PC-3 (cell line): ENCODE measurements at regions not wholly inside any gene's neighbourhood (a gene's known extent, or its start where the extent isn't known, plus 50 kb on each side); places are given as distances from the start of the nearest gene placed in this dataset.

ENCODE experiments used
- ATAC-seq: fragments of 200-7000 bp; cut with Tn5 transposase; 2 replicates; pipeline ENCODE4 v1.9.1; 2020; ENCODE audit warnings: mild to moderate bottlenecking, moderate library complexity
- BruUV-seq: library from RNA; stranded (reverse); fragments of 400-500 nt; replicated peaks from 2 replicates; lab custom pipeline; 2021; lab: Mats Ljungman, UMichigan
- CTCF ChIA-PET: fragments of 300-600 bp; sonication (Branson Sonifier 250); formaldehyde crosslinking; loops from one replicate; lab custom pipeline; 2022; ENCODE audit warnings: antibody characterized with exemption; lab: Charles Lee
- POLR2A ChIA-PET: fragments of 300-600 bp; sonication (Branson Sonifier 250); formaldehyde crosslinking; loops from one replicate; lab custom pipeline; 2022; ENCODE audit warnings: antibody characterized with exemption; ENCODE audit not compliant: unreplicated experiment; lab: Charles Lee
- DNase-seq: peaks from one replicate; pipeline ENCODE4 v3.0.0-alpha.2; 2015
- H2AFZ ChIP-seq: fragments of 300-600 bp; sonication (generic); 2 replicates; pipeline ENCODE4 v1.6.0; 2016; ENCODE audit warnings: antibody characterized with exemption, low read length
- H3F3A ChIP-seq: fragments of 300-600 bp; sonication (generic); one replicate; pipeline ENCODE4 v1.6.0; 2017; ENCODE audit warnings: antibody characterized with exemption, low read length, control low read depth, mild to moderate bottlenecking; ENCODE audit not compliant: unreplicated experiment
- H3K27ac ChIP-seq: fragments of 300-600 bp; sonication (generic); 2 replicates; pipeline ENCODE4 v1.5.1; 2016; ENCODE audit warnings: mild to moderate bottlenecking, low read length
- H3K27me3 ChIP-seq: fragments of 300-600 bp; sonication (generic); 2 replicates; pipeline ENCODE4 v1.6.1; 2016; ENCODE audit warnings: low read length, mixed read lengths
- H3K36me3 ChIP-seq: fragments of 300-600 bp; sonication (generic); 2 replicates; pipeline ENCODE4 v1.6.1; 2016; ENCODE audit warnings: low read depth, mixed run types, low read length, mixed read lengths
- H3K4me1 ChIP-seq: fragments of 300-600 bp; sonication (generic); 2 replicates; pipeline ENCODE4 v1.5.1; 2016; ENCODE audit warnings: low read length; ENCODE audit not compliant: insufficient read depth
- H3K4me2 ChIP-seq: fragments of 300-600 bp; sonication (generic); 2 replicates; pipeline ENCODE4 v1.6.0; 2016; ENCODE audit warnings: low read length
- H3K4me3 ChIP-seq: fragments of 300-600 bp; sonication (generic); 2 replicates; pipeline ENCODE4 v1.5.1; 2016; ENCODE audit warnings: mild to moderate bottlenecking, low read length, mixed read lengths
- H3K79me2 ChIP-seq: fragments of 300-600 bp; sonication (generic); 2 replicates; pipeline ENCODE4 v1.6.1; 2017; ENCODE audit warnings: low read length, mixed read lengths
- H3K9ac ChIP-seq: fragments of 300-600 bp; sonication (generic); 2 replicates; pipeline ENCODE4 v1.6.0; 2016; ENCODE audit warnings: mild to moderate bottlenecking, low read length
- H3K9me2 ChIP-seq: fragments of 300-600 bp; sonication (generic); replicated peaks from 2 replicates; pipeline ENCODE4 v1.6.1; 2016; ENCODE audit warnings: mixed run types, low read length, mixed read lengths
- H3K9me3 ChIP-seq: fragments of 300-600 bp; sonication (generic); 2 replicates; pipeline ENCODE4 v1.6.1; 2016; ENCODE audit warnings: low read length, mixed read lengths
- H4K20me1 ChIP-seq: fragments of 300-600 bp; sonication (generic); 2 replicates; pipeline ENCODE4 v1.6.1; 2016; ENCODE audit warnings: low read length, mixed read lengths
- CTCF ChIP-seq: fragments of 300-600 bp; sonication (generic); conservative IDR thresholded peaks from 2 replicates; pipeline ENCODE4 v1.5.1; 2017; ENCODE audit warnings: antibody characterized with exemption, low read depth, mild to moderate bottlenecking, low read length
- EZH2 ChIP-seq: fragments of 300-600 bp; sonication (generic); IDR thresholded peaks from one replicate; pipeline ENCODE4 v1.6.1; 2017; ENCODE audit warnings: antibody characterized with exemption, mild to moderate bottlenecking, low read length; ENCODE audit not compliant: unreplicated experiment
- EZH2phosphoT487 ChIP-seq: fragments of 300-600 bp; sonication (generic); IDR thresholded peaks from 2 replicates; pipeline ENCODE4 v1.6.1; 2018; ENCODE audit warnings: mild to moderate bottlenecking, antibody characterized with exemption, low read length, borderline replicate concordance
- intact Hi-C: fragments of 100-400 bp; cut with micrococcal nuclease; formaldehyde crosslinking; loops from 2 replicates; pipeline ENCODE4 v1.9.0; 2023

- no peaks in the 10 kb centered on the region for H3K79me2 ChIP-seq
- no peak overlapping the region for H3K27ac ChIP-seq
- no TSS peak for BruUV-seq
- intact Hi-C loops, result no loop called here
- no peaks in the 10 kb centered on the region for H3F3A ChIP-seq
- H3K9ac ChIP-seq, result no peak overlapping the region
- CTCF ChIA-PET, result no interaction called here
- no peaks in the 10 kb centered on the region for H4K20me1 ChIP-seq
- POLR2A ChIA-PET, result no interaction called here
- peaks cover 44% of the 10 kb centered on the region for H3K27me3 ChIP-seq
- TF ChIP-seq CTCF, result no peak
- no peak for TF ChIP-seq EZH2phosphoT487
- TF ChIP-seq EZH2, result no peak
- H3K9me2 ChIP-seq, result no peaks in the 10 kb centered on the region
- ATAC-seq (no peak), DNase-seq (peak; percentile 49)
- H3K4me1 ChIP-seq, result no peaks in the 10 kb centered on the region
- no peak overlapping the region for H3K4me2 ChIP-seq
- H3K9me3 ChIP-seq, result no peaks in the 10 kb centered on the region
- H3K4me3 ChIP-seq, result no peak overlapping the region
- H2AFZ ChIP-seq, result no peak overlapping the region
- no peaks in the 10 kb centered on the region for H3K36me3 ChIP-seq
Observed at GRCh38 chr1:208318150-208318734, 74.1 kb upstream of the PLXNA2 start.

DNA sequence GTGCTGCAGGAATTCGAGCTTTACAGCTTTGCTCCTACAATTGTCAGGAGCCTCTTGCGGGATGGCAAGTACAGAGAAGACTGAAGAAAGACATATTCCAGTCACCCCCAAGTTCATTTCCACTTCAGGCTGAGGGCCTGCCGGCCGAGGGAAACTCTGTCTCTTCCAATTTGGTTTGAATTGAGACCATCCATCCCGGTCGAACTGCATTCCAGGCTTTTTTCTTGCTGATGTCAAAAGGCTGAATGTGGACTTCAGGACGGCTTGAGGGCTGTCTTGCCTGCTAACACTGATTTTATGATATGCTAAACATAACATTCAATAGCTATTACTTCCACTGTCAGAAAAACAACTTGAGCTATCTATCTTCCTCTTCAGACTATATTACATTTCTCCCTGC lies 79.8 kb upstream of the PLXNA2 start:
- Histone ChIP-seq H3F3A (no peaks in the 10 kb centered on the region), H3K27ac (no peak overlapping the region), H3K9me2 (no peaks in the 10 kb centered on the region), H2AFZ (no peak overlapping the region), H3K79me2 (no peaks in the 10 kb centered on the region), H4K20me1 (no peaks in the 10 kb centered on the region), H3K27me3 (peaks cover 10% of the 10 kb centered on the region; the same call in 1 of the 2 replicates), H3K4me2 (no peak overlapping the region), H3K4me1 (no peaks in the 10 kb centered on the region), H3K4me3 (no peak overlapping the region), H3K36me3 (no peaks in the 10 kb centered on the region), H3K9ac (no peak overlapping the region), H3K9me3 (no peaks in the 10 kb centered on the region)
- no peak for TF ChIP-seq CTCF
- no peak for TF ChIP-seq EZH2
- no peak for TF ChIP-seq EZH2phosphoT487
- intact Hi-C loops, result no loop called here
- no TSS peak for BruUV-seq
- CTCF ChIA-PET, result no interaction called here
- ATAC-seq (no peak), DNase-seq (no peak)
- POLR2A ChIA-PET, result no interaction called here

DNA sequence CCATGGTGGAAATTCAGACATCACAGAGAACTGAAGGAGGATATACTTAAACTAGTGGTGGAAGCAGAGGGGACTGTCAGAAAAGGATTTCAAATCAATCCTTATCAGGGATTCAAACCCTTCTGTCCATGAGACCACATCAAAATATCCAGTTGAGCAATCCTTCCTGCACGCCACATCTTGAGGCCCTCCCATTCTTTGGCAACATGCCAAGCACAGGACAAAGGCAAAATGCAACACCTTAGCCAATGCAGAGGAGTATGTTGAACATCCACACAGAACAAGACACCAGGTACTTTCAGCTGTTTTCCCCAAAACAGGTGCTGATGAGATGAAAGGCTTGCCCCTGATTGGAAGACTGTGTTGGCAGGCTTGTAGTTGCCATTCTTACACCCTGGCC lies 81.8 kb upstream of the PLXNA2 start:
- POLR2A ChIA-PET, result no interaction called here
- BruUV-seq, result no TSS peak

More for the DNA sequence above, 81.8 kb upstream of the PLXNA2 start:
- Histone ChIP-seq H2AFZ (no peak overlapping the region), H3F3A (no peaks in the 10 kb centered on the region), H3K27me3 (peaks cover 6% of the 10 kb centered on the region; the same call in 1 of the 2 replicates), H3K27ac (no peak overlapping the region), H3K9ac (no peak overlapping the region), H4K20me1 (no peaks in the 10 kb centered on the region), H3K9me2 (no peaks in the 10 kb centered on the region), H3K4me1 (no peaks in the 10 kb centered on the region), H3K36me3 (no peaks in the 10 kb centered on the region), H3K79me2 (no peaks in the 10 kb centered on the region), H3K4me3 (no peak overlapping the region), H3K4me2 (no peak overlapping the region), H3K9me3 (no peaks in the 10 kb centered on the region)
- ATAC-seq (no peak), DNase-seq (no peak)
- intact Hi-C loops, result no loop called here
- CTCF ChIA-PET, result no interaction called here
- no peak for TF ChIP-seq EZH2
- TF ChIP-seq EZH2phosphoT487, result no peak
- no peak for TF ChIP-seq CTCF
